Activated CD4-positive, alpha-beta T cell treated with anti-CD3 and anti-CD28 coated beads, Interleukin-2, Interleukin-6, amounts not matched to agents 100 ng/mL and 50 ng/mL, durations not matched to agents 16 hours and 8 hours (primary cell): ENCODE measurements at regions not wholly inside any gene's neighbourhood (a gene's known extent, or its start where the extent isn't known, plus 50 kb on each side); places are given as distances from the start of the nearest gene placed in this dataset.

ENCODE experiments used
- DNase-seq: peaks from one replicate; pipeline ENCODE4 v3.0.0-alpha.2; 2020

DNA sequence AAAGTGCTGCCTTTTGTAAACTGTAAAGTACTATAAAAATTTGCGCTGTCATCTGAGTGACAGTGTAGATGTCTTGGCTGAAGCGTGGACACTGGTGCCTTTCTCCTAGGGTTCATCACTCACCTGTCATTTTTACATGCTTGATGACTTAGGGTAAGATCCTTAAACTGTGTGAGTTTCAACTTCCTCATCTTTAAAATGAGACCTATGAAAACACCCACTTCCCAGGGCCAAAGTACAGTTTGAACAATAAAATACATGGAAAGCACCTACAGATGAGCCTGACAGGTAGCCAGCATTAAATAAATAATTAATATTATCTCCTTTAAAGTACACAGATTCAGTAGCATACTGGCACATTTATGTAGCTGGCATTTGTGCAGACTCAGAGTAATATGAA, 309.9 kb downstream of the CHRM3 start:
- DNase-seq, result no peak

DNA sequence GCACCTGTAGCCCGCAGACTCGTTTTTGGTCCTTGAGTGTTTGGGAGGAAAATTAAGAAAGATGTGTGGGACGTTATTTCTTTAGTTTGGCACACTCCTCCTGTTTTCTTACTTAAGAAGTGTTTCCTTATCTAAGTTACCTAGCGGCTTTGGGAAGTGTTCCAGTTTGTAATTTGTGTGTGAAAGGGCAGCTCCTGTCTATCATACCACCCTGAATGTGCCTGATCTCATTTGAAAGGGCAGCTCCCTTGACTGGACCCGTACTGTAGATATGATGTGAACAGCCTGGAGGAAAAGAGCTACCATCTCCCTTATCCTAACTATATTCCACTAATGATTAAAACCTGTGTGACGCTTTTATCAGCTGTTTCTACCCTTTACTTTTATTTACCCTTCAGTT, 314.3 kb downstream of the CHRM3 start:
- no peak for DNase-seq

DNA sequence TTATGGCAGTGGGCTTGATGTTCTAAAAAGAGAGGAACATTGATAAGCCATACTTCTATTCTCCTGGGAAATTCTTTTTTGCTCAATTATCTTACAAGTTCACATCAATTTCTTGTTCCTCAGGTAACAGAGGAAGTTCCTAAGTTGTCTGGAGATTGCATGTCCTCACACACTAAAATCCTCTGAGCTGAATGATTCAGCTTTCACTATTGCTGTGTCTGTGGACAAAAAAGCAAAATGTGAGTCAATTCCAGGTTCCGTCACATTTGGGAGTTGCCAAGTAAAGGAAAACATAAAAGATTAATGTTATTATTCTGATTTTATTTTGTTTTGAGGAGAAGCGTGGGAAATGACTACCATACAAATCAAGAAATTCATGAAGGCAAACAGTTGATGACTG, 316.7 kb downstream of the CHRM3 start:
- peak; percentile 49 for DNase-seq

DNA sequence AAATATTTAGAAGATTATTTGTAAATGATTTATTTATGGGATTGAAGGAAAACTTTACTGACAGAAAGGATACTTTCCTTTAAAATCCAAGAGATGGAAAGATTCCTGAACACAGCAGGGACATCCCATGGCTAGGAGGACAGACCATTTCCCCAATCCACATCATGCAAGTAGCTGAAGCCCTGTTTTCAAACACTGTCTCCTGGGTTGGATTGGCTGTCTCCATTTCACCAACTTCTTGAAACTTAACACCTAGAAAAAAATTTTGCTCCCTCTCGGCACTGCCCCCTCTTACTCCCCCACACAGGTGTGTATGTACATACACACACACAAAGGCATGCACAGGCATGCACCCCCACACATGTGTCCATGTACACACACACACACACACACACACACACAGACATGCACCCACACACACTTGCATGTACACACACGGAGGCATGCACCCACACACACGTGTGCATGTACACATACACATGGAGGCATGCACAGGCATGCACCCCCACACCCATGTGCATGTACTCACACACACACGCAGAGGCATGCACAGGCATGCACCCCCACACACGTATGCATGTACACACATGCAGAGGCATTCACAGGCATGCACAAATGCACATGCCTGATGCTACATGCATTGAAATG, 320.0 kb downstream of the CHRM3 start:
- no peak for DNase-seq

DNA sequence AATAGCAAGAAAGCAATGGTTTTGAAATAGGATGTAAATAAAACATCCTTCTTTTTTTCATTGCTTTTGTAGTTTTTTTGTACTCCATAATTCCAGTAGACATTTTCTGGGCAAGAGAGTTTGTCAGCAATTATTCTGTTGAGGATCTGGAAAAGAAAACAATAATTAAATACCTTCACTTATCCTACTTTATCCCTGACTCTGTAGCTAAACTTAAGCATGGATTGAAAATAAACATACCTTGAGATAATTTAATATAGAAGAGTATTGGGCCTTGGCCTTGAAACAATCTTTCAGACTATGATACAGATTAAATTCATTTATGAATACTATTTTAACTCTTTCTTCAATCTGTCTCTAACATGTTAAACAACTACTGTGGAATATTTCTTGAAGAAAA, 321.2 kb downstream of the CHRM3 start:
- DNase-seq, result no peak

DNA sequence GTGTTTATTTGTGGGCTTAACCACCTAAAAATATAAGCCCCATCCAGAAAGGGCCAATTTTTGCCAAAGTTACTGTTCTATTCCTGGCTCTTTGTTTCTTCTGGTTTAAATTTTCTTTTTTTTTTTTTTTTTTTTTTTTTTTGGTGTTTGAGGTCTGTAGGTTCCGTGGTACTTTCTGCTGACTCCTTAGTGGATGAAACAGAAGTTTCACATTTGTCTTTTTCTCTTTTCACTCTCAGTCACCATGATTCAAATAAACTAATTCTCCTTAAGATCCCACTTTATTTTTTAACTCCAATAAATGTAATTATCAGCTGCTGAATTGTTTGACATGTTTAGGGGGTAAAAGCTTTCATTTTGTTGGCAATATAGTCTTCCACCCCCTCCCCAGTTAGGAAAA, 322.3 kb downstream of the CHRM3 start:
- peak; percentile 13 for DNase-seq

DNA sequence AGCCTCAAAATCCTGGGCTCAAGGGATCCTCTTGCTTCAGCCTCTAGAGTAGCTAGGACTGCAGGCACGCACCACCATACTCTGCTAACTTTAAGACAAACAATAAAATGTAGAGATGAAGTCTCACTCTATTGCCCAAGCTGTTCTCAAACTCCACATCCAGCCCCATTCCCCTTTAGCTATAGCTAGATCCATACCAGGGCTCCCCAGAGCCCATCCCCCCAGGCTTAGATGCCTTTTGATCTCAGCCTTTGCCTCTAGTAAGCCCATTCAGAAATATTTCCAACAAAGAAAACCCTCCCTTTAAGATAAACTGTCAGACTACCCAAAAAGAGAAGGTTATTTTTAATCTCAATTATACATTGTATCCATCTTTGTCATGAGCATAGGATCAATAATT, 325.4 kb downstream of the CHRM3 start:
- no peak for DNase-seq

DNA sequence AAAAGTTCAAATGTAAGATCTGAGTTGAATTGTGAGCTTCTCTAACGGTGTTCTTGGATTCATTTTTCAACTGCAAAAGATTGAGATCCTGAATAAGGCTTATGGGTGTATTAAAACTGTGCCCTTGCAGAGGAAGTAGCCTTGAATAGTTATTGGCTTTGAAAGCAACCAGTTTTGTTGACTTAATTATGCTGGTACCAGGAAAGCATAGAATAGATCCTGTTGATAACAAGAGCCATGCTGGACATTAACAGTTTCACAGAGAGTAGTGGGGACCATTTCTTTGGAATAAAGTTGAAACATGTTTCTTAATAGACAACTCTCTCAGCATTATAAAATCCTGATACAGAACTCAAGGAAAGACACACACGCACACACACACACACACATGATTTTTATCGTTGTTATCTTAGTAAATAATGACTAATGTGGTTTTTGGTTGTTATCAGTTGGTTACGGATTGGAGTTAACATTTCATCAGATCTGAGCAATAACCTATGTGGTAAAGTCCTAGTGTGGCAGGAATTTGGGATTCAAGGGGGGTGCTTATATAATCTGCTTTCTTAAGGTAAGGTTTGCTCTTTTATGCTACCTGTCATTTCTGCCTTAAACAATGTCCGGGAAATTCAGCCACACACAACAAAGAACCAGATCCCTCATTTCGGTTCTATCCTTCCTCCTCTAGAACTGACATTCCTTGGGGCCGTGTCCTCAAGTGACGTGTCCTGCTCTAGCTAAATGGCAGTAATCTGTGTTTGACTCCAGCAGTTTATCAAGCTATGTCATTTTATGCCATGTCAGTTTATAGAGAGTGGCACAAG, 330.9 kb downstream of the CHRM3 start:
- peak; percentile 39 for DNase-seq

DNA sequence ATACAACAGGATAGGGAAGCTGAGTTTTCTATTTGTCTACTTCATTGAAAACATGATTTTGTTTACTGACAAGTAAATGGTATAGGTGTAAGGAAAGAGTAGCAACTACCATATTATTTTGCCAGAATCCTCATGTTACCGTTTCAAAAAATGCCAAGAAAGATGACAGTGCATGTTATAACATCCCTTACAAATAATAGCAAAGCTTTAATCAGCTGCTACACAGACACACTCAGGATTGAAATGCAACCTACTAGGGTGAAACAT, 331.5 kb downstream of the CHRM3 start:
- DNase-seq, result no peak

DNA sequence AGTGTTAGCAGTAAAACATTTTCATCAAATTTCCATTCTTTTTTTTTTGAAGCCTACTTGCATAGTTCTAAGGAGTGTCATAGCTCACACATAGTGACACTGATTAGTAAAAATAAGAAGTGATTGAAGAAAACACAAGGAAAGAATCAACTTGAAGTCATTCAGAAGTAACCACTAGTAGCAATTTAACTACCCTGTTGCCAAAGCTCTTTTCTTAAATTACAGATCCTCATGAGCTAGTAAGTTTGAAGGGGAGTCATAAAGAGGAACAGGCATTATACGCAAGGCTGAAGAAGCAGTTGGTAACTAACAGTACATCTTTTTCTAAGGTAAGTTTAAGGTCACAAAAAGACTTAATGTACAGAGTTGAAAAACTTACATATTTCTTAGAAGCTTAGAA, 332.2 kb downstream of the CHRM3 start:
- DNase-seq, result peak; percentile 43

DNA sequence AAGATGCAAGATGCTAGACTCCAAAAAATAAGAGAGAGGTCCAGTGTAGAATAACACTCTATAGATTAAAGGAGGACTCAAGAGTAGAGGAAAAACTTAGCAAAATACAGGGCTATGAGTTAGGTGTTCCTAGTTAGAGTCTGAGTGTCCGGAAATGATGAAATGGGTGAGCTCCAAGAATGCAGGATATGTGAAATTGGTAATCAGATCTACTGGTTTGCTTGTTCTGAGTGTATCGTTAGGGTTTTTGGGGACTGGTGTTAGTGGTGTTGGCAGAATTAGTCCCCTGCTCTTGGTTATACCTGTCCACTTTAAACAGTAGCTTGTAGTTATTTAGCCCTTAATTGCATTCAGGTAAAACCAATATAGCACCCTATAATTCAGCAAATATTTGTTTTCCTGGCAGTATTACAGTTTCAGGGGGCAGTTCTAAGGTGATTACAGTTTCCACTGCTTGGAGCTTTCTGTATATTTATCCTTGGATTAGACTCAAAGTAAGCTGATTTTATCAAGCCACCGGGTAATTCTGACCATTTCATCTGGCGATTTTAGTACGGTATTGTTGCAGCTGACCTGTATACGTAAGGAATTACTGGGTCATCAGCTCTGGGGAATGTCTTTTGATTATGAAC, 332.7 kb downstream of the CHRM3 start:
- peak; percentile 90 for DNase-seq

DNA sequence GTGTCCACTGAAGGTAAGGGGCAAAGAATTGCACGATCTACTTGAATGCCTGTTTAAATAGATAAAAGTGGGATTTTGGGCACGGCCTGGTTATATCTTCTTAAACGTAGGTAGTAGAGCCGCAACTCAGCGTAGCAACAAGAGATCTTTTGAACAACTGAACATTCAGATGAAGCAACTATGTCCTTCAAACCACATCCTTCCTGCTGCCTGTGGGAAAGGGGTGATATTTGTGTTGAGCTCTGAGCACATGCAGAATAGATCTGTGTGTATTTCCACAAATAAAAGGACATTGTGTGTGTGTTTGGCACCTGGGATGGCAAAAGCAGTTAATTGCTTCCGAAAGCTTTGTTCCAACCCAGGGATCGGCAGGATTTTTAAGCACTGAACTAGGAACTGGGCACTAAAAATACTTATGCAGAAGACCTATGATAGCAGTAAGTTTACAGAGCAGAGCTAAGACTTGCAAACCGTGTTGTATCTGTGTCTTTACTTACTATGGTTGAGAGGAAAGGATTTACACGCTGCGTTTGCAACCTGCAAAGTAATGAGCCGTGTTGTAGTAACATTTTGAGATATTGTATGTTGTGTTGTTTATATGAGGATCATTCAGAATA, 333.4 kb downstream of the CHRM3 start:
- peak; percentile 85 for DNase-seq

DNA sequence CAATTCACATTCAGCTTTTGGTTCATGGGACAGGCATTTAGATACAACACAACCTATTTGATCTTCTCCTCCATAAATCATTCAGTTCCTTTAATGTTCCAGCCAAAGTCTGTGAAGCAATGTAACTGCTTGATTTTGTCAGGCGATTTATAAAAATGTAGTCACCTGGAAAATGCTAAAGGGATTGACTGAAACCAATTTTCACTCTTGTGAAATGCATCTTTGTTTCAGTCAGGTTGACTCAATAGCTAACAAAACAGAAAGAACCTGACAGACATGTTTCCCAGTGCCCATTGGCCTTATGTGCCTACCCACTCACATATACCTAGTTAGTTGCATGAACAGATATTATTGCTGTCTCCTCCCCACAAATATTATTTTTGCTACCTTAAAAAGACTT, 335.7 kb downstream of the CHRM3 start:
- peak; percentile 64 for DNase-seq

DNA sequence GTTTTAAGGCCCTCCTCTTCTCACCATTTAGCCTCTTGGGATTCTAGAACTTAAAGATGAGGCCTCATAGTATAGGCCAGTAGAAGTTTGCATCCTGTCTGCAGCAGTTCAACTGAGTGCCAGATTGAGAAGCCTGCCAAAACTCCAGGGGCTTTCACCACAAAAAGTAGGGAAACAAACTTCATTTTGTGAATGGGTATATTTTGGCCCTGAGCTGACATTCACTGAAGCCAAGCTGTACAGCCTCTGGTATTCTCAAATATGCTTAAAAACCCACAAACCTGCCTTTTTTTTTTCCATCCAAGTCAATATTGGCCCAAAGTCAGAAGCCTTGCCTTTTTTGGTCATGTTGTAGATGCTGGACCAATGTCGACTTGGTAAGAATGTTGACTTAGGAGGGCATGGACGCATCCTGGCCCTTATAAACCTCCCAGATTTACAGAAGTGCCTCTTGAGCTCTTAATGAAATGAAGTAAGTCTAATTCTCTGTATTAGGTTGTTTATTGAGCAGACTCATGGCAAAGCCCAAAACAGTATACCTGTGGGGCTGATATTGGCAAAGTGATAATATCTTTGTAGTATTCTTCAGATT, 337.5 kb downstream of the CHRM3 start:
- DNase-seq, result no peak

DNA sequence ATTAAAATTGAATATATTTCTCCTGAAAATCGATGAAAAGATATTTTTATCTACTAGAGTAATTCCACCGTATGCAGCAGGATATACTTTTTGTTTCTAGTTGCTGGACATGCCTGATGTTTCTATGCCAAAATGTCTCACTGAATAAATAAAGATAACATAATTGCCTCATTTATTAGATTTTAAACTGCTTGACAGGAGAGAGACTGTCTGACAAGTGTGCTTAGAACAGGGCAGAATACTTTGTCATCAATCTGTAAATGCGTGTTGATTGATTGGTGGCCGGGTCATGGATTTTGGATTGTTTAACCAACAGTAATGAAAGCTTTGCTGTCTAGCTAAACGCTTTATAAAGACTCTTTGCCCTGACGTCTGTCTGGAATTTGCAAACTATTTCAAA, 339.0 kb downstream of the CHRM3 start:
- DNase-seq, result no peak

DNA sequence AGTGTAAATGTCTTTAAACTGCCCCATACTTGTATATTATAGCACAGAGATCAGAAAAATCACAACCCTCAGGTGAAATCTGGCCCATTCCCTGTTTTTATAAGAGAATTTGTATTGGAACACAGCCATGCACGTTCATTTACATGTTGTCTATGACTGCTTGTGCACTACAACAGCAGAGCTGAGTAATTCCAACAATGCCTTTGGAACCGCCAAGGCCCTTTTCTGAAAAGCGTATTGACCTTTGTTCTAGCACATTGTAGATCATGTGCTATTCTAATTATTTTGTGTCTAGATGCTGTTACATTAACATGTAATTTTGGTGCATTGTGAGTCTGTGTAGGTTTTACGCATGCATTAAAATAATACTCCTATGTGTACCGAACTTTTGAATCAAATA, 339.6 kb downstream of the CHRM3 start:
- DNase-seq, result no peak

DNA sequence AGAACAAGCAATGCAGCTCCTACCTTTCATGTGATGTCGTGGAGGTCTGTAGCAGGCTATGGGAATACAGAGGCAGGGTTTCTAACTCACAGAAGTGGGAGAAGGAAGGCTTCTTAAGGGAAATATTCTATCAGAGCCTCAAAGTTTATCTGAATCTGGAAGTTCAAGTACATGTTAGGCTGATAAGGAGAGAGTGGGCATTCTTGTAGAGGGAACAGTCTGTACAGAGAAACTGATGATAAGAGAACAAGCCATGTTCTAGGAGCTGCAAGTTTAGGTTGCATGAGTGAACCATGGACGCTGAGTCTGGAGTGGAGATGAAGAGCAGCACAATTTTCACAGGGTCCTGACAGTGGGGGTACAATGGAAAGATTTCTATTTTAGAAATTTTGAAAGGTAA, 344.0 kb downstream of the CHRM3 start:
- DNase-seq, result no peak

DNA sequence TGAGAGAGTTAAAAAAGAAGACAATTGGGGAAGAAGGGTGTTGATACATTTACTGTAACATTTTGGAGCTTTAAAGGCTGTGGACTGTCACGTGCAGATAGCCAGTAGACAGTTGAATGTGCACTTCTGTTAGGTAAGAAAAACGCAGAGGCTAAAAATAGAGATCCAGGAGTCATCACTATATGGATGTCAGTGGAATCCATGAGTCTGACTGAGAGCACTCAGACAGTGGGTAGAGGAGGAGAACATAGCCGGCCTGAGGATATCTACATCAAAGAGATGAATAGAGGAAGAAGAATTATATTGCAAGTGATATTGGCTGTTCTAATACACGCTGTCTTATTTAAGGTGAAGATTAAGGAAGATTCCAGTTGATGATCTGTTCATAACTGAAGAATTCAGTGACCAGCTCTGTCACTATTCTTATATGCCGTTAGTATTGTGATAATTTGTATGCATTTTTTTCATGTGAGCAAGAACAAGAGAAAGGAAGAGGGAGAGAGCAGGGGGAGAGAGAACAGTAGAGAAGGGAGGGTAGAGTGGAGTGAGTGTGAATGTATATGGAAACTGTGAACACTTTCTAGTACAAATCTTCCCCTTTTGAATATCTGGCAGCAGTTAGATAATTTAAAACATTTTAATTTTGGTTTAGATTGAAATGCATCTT, 344.8 kb downstream of the CHRM3 start:
- DNase-seq, result no peak

DNA sequence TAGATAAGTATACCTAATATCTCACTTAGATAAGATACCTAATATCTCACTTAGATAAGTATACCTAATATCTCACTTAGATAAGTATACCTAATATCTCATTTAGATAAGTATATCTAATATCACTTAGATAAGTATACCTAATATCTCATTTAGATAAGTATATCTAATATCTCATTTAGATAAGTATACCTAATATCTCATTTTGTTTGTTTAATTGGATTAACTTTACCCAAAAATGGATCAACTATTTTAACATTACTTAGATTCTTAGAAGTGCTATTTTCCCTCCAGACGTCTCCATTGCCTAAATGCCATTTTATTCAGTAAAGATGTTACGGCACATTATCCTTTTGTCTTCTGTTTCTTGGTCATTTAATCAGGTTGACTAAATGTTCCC, 346.4 kb downstream of the CHRM3 start:
- no peak for DNase-seq

DNA sequence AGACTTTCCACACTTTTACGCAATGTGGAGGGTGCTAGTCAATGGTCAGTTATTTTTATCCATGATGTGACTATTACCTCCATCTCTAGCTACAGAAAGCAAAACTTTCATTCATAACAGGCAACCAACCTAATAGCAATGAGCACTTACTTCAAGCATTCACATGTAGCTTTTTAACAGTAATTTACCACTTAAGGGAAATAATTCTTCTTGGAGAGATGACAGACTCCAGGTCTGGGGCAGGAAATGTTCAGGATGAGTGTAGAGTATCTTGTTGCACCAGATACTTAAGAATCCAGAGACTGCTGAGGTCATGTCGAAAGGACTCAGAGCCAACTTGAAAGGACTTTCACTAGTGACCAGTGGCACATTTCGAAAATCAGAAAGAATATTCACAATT, 347.6 kb downstream of the CHRM3 start:
- DNase-seq, result no peak

DNA sequence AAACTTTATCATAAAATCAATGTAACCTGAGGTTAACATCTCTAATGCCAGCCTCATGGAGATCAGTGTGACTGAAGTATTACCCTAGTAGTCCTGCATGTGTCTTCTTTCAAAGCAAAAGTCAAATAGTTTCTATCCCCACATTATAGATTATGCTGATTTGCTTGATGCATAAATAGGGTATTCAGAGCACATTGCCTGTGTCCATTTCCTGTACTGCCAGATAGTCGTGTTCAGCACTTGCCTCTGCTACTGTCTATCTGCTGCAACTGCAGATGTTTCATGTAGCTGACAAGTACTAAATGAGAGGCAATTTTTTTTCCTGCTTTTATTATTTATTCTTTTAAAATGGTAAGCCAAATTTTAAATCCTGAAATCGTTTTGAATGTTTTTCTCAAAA, 348.7 kb downstream of the CHRM3 start:
- DNase-seq, result no peak

DNA sequence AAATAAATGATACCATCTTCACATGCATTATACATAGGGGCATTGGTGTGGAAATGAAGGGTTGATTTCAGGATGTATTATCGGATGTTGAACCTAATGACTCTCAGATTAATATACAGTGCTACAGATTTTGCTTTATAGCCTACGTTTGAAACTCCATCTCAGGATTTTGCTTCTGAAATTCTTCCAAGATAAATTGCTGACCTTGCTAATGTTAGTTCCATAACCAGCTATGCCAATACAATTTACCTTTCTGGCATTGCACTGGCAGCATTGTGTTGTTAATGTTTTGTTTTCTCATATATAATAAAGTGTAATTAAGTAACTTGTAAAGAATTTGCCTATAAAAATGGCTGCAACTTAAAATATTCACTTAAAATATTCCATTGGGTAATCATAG, 350.1 kb downstream of the CHRM3 start:
- no peak for DNase-seq

DNA sequence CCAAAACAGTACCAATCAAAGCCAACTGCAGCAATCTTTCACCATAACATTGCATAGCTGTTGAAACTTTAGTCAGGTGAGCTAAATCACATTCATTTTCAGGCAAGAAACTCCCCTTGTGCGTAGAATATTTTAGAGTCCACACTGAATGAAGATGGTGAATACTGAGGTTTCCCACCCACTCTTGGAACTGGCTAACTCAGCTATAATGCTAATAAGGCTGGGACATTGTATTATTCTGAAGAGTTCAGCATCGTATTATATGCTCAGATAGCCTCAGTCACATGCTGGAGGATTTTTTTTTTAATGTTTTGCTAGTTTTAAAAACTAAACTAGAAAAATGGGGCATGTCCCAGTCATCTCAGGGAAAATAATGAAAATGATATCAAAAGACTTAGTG, 352.3 kb upstream of the FMN2 start:
- no peak for DNase-seq
